Liver (tissue), 3 donors: ENCODE measurements at regions not wholly inside any gene's neighbourhood (a gene's known extent, or its start where the extent isn't known, plus 50 kb on each side); places are given as distances from the start of the nearest gene placed in this dataset.

Experiments
- CTCF ChIP-seq: fragments of 150-350 bp; IDR thresholded peaks from 2 replicates; pipeline ENCODE4 v1.5.1; 2017; ENCODE audit warnings: improper control_type of control experiment, low read depth, low read length; ENCODE audit not compliant: missing input control
- GABPA ChIP-seq, 2 donors: IDR thresholded peaks in 1 of 2; conservative IDR thresholded peaks in 1 of 2; 2 replicates each; pipeline ENCODE4 v1.6.1; 2016; ENCODE audit warnings: antibody characterized with exemption in 2 of 2, mild to moderate bottlenecking in 1 of 2, moderate library complexity in 1 of 2
- donor health status: healthy.
- donor health status: healthy.

GRCh38 chr2:236644067-236644466 lies 74.4 kb downstream of the ACKR3 start:
- TF ChIP-seq CTCF (no peak), GABPA (IDR thresholded peaks at IDR 0.05 in 1 of 2, conservative IDR thresholded peaks at IDR 0.05 in 1 of 2) (no peak)
